ENCODE measurements at regions not wholly inside any gene's neighbourhood (a gene's known extent, or its start where the extent isn't known, plus 50 kb on each side); places are given as distances from the start of the nearest gene placed in this dataset.

DNA sequence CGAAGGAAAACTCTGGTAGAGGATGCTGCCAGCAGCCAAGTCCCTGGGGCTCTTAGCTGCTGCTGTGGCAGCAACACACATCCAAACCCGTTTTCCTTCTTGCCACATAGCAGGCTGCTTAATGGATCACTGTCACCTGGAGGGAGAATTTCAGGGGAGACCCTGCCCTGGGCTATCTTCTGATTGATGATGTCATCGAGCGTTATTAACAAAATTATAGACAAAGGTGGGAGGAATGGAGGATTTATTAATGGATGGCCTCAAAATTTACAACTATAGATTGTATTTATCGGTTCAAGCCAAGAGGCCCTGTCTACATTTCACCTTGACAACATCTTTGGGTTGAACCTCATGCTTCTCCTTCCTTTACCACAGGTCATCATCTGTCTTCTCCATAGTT lies 120.8 kb upstream of the PZP start:
- TF ChIP-seq POLR2AphosphoS5 (IDR thresholded peaks at IDR 0.05; ENCODE audit: low read depth, low read length) (no peak), TAF1 (IDR thresholded peaks at IDR 0.05; ENCODE audit: low read depth, low read length) (no peak), POLR2A (IDR thresholded peaks at IDR 0.05; ENCODE audit: low read depth, low read length) (no peak)
